Neural cell (in vitro differentiated cells): ENCODE measurements at regions not wholly inside any gene's neighbourhood (a gene's known extent, or its start where the extent isn't known, plus 50 kb on each side); places are given as distances from the start of the nearest gene placed in this dataset.

Source experiments
- H2AFZ ChIP-seq: fragments of 200-600, 300-800 bp; sonication (generic), shearing (Covaris generic); 2 replicates; pipeline ENCODE4 v1.6.0; 2014; ENCODE audit warnings: low read depth, mild to moderate bottlenecking, antibody characterized with exemption, low read length, moderate library complexity
- H3F3A ChIP-seq: fragments of 200-600 bp; shearing (Covaris generic); 2 replicates; pipeline ENCODE4 v1.6.1; 2016; ENCODE audit warnings: mild to moderate bottlenecking, moderate library complexity, mixed read lengths, antibody characterized with exemption, low read length; ENCODE audit not compliant: insufficient read depth, poor library complexity, severe bottlenecking
- H3K27ac ChIP-seq: fragments of 200-600, 300-800 bp; sonication (generic), shearing (Covaris generic); 2 replicates; pipeline ENCODE4 v1.5.1; 2014; ENCODE audit warnings: mild to moderate bottlenecking, low read length, moderate library complexity
- H3K27me3 ChIP-seq: fragments of 300-800, 200-600 bp; sonication (generic), shearing (Covaris generic); 2 replicates; pipeline ENCODE4 v1.6.0; 2014; ENCODE audit warnings: mild to moderate bottlenecking, low read depth, low read length, moderate library complexity; ENCODE audit not compliant: insufficient read depth
- H3K36me3 ChIP-seq: fragments of 300-800, 200-600 bp; sonication (generic), shearing (Covaris generic); 2 replicates; pipeline ENCODE4 v1.5.1; 2014; ENCODE audit warnings: mild to moderate bottlenecking, antibody characterized with exemption, low read length, moderate library complexity; ENCODE audit not compliant: insufficient read depth
- H3K4me2 ChIP-seq: fragments of 300-800, 200-600 bp; sonication (generic), shearing (Covaris generic); 2 replicates; pipeline ENCODE4 v1.6.0; 2014; ENCODE audit warnings: mild to moderate bottlenecking, low read length
- H3K4me3 ChIP-seq: fragments of 300-800, 200-600 bp; sonication (generic), shearing (Covaris generic); 2 replicates; pipeline ENCODE4 v1.5.1; 2014; ENCODE audit warnings: mild to moderate bottlenecking, low read length, moderate library complexity
- H3K79me2 ChIP-seq: fragments of 200-600 bp; shearing (Covaris generic); replicated peaks from 2 replicates; pipeline ENCODE4 v1.6.0; 2014; ENCODE audit warnings: mild to moderate bottlenecking, low read length, moderate library complexity; ENCODE audit not compliant: insufficient read depth
- H3K9ac ChIP-seq: fragments of 300-800, 200-600 bp; sonication (generic), shearing (Covaris generic); 2 replicates; pipeline ENCODE4 v1.6.1; 2016; ENCODE audit warnings: mild to moderate bottlenecking, low read length, mixed read lengths
- H3K9me2 ChIP-seq: fragments of 200-600 bp; shearing (Covaris generic); 2 replicates; pipeline ENCODE4 v1.6.1; 2016; ENCODE audit warnings: mild to moderate bottlenecking, low read length, mixed read lengths; ENCODE audit not compliant: insufficient read depth
- H3K9me3 ChIP-seq: fragments of 200-600, 300-800 bp; sonication (generic), shearing (Covaris generic); 2 replicates; pipeline ENCODE4 v1.6.1; 2016; ENCODE audit warnings: mild to moderate bottlenecking, mixed run types, low read length, moderate library complexity, mixed read lengths
- H4K20me1 ChIP-seq: fragments of 200-600 bp; shearing (Covaris generic); 2 replicates; pipeline ENCODE4 v1.6.1; 2016; ENCODE audit warnings: mild to moderate bottlenecking, mixed run types; ENCODE audit not compliant: insufficient read depth
- EP300 ChIP-seq: fragments of 450-650 bp; conservative IDR thresholded peaks from 2 replicates; pipeline ENCODE4 v1.6.1; 2014; ENCODE audit warnings: antibody characterized with exemption, mild to moderate bottlenecking, moderate library complexity; ENCODE audit not compliant: poor library complexity, severe bottlenecking
- EZH2 ChIP-seq: fragments of 200-600, 300-800 bp; shearing (Covaris generic), sonication (generic); IDR thresholded peaks from 2 replicates; pipeline ENCODE4 v1.6.1; 2014; ENCODE audit warnings: antibody characterized with exemption, low read length, borderline replicate concordance, mild to moderate bottlenecking; ENCODE audit not compliant: insufficient read depth, poor library complexity, severe bottlenecking
- MXI1 ChIP-seq: fragments of 450-650 bp; conservative IDR thresholded peaks from 2 replicates; pipeline ENCODE4 v1.6.1; 2014; ENCODE audit warnings: antibody characterized with exemption, mild to moderate bottlenecking; ENCODE audit not compliant: poor library complexity, severe bottlenecking
- POLR2AphosphoS5 ChIP-seq: IDR thresholded peaks from 2 replicates; pipeline ENCODE4 v1.6.1; 2012
- RAD21 ChIP-seq: fragments of 450-650 bp; conservative IDR thresholded peaks from 2 replicates; pipeline ENCODE4 v1.6.1; 2014; ENCODE audit warnings: antibody characterized with exemption, mild to moderate bottlenecking, moderate library complexity
- SMC3 ChIP-seq: fragments of 450-650 bp; conservative IDR thresholded peaks from 2 replicates; pipeline ENCODE4 v1.6.1; 2014; ENCODE audit warnings: antibody characterized with exemption, mild to moderate bottlenecking, moderate library complexity; ENCODE audit not compliant: poor library complexity
- TAF1 ChIP-seq: IDR thresholded peaks from 2 replicates; pipeline ENCODE4 v1.6.1; 2012; ENCODE audit warnings: low read depth
- TF ChIP-seq, protein P1 (sequence below): fragments of 450-650 bp; IDR thresholded peaks from 2 replicates; pipeline ENCODE4 v1.5.1; 2014; ENCODE audit warnings: antibody characterized with exemption, mild to moderate bottlenecking, moderate library complexity; ENCODE audit not compliant: poor library complexity, severe bottlenecking
- TF ChIP-seq, protein P2 (sequence below): IDR thresholded peaks from 2 replicates; pipeline ENCODE4 v1.6.1; 2012; ENCODE audit warnings: borderline replicate concordance

DNA sequence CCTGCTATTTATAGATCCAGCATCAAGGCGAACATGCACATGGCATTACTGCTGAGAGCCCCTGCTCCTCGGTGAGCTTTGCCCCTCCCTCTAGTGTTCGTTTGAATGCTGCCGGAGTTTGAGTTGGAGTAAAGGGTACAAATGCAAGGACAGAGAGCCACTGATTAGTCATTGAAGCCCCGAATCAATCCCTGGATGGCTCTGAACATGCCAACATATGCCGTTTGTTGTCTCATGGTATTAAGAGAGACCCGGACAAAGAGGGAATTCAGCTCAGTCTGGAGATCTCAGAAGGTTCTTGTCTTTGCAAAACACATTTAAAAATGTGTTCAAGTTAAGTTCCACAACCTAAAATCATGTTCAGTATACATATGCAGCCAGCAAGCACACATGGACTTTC lies 789.2 kb upstream of the NR2F2 start:
- Histone ChIP-seq H3K79me2 (no peaks in the 10 kb centered on the region), H3K27ac (no peak overlapping the region), H3K9me3 (no peaks in the 10 kb centered on the region), H3K27me3 (no peaks in the 10 kb centered on the region), H3F3A (no peaks in the 10 kb centered on the region), H3K9ac (no peak overlapping the region), H3K4me3 (no peak overlapping the region), H2AFZ (no peak overlapping the region), H4K20me1 (no peaks in the 10 kb centered on the region), H3K36me3 (no peaks in the 10 kb centered on the region), H3K9me2 (no peaks in the 10 kb centered on the region), H3K4me2 (no peak overlapping the region)
- TF ChIP-seq SMC3 (no peak), EZH2 (no peak), RAD21 (no peak), MXI1 (no peak), EP300 (no peak), TAF1 (no peak), POLR2AphosphoS5 (no peak)
- TF ChIP-seq, protein P1, sequence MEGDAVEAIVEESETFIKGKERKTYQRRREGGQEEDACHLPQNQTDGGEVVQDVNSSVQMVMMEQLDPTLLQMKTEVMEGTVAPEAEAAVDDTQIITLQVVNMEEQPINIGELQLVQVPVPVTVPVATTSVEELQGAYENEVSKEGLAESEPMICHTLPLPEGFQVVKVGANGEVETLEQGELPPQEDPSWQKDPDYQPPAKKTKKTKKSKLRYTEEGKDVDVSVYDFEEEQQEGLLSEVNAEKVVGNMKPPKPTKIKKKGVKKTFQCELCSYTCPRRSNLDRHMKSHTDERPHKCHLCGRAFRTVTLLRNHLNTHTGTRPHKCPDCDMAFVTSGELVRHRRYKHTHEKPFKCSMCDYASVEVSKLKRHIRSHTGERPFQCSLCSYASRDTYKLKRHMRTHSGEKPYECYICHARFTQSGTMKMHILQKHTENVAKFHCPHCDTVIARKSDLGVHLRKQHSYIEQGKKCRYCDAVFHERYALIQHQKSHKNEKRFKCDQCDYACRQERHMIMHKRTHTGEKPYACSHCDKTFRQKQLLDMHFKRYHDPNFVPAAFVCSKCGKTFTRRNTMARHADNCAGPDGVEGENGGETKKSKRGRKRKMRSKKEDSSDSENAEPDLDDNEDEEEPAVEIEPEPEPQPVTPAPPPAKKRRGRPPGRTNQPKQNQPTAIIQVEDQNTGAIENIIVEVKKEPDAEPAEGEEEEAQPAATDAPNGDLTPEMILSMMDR = no peak
- TF ChIP-seq, protein P2, sequence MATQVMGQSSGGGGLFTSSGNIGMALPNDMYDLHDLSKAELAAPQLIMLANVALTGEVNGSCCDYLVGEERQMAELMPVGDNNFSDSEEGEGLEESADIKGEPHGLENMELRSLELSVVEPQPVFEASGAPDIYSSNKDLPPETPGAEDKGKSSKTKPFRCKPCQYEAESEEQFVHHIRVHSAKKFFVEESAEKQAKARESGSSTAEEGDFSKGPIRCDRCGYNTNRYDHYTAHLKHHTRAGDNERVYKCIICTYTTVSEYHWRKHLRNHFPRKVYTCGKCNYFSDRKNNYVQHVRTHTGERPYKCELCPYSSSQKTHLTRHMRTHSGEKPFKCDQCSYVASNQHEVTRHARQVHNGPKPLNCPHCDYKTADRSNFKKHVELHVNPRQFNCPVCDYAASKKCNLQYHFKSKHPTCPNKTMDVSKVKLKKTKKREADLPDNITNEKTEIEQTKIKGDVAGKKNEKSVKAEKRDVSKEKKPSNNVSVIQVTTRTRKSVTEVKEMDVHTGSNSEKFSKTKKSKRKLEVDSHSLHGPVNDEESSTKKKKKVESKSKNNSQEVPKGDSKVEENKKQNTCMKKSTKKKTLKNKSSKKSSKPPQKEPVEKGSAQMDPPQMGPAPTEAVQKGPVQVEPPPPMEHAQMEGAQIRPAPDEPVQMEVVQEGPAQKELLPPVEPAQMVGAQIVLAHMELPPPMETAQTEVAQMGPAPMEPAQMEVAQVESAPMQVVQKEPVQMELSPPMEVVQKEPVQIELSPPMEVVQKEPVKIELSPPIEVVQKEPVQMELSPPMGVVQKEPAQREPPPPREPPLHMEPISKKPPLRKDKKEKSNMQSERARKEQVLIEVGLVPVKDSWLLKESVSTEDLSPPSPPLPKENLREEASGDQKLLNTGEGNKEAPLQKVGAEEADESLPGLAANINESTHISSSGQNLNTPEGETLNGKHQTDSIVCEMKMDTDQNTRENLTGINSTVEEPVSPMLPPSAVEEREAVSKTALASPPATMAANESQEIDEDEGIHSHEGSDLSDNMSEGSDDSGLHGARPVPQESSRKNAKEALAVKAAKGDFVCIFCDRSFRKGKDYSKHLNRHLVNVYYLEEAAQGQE = no peak

DNA sequence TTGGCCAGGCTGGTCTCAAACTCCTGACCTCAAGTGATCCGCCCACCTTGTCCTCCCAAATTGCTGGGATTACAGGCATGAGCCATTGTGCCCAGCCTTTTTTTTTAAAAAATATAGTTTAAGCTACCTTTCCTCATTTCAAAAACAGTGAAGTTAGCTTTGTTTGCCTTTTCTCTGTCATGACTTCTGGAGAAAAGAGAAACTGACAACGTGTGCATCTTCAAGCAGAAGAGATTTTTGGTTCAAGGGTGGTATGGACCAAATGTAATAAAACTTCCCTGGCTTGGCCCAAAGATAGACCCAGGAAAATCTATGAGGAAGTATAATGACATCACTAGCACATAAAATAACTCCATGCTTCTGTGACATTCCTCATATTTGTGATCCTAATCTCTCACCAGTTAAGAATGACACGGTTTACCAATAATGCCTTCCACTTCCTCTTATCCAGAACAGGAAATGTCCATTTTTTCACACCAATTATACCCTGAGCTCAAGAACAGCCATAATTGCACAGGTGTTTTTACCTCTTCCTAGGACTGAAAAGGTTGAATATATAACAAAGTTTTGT lies 781.2 kb upstream of the NR2F2 start:
- no peaks in the 10 kb centered on the region for H3K79me2 ChIP-seq
- no peak overlapping the region for H3K4me2 ChIP-seq
- no peaks in the 10 kb centered on the region for H3K9me3 ChIP-seq
- no peak overlapping the region for H3K4me3 ChIP-seq
- TF ChIP-seq, protein P1 = no peak
- TF ChIP-seq RAD21 = no peak
- TF ChIP-seq MXI1 = no peak
- H3K27ac ChIP-seq = no peak overlapping the region
- no peaks in the 10 kb centered on the region for H4K20me1 ChIP-seq
- H2AFZ ChIP-seq = no peak overlapping the region
- no peaks in the 10 kb centered on the region for H3K9me2 ChIP-seq
- H3K36me3 ChIP-seq = no peaks in the 10 kb centered on the region
- H3F3A ChIP-seq = no peaks in the 10 kb centered on the region
- H3K27me3 ChIP-seq = no peaks in the 10 kb centered on the region
- H3K9ac ChIP-seq = no peak overlapping the region
